ENCODE measurements at regions not wholly inside any gene's neighbourhood (a gene's known extent, or its start where the extent isn't known, plus 50 kb on each side); places are given as distances from the start of the nearest gene placed in this dataset.
A peak's percentile ranks its signal among the peaks of the same experiment; 100 is the strongest.
"Not testable (repeated sequence)": the region's sequence is repeated elsewhere in the genome, so short reads cannot be mapped to it uniquely, and the experiment has no call there.

DNA sequence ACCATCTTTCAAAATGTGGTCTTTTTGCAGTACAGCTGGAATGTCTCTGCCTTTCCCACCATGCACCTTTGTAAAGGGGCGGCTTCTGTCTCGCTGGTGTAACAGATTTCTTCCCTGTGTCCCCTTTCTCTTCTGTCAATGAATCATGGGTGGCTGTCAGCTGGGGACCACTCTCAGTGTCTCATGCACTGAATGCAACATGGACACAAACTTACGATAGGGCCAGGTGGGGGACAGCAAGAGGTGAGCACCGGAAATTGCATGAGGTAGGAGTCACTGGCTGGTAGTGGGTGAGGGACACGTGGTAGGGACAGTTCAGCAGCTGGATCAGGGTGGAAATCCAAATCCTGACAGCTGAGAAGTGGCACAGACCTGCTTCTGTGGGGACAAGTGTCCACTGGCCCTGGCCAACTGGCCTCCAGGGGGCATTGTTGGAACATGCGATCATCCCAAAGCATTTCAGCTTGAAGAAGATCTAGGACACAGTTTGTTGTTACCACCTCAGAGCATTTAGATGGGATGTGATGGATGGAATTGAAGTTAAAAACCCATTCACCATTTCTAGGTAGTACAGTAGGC, 1383.5 kb downstream of the CDH12 start:
- TF ChIP-seq, protein P1, sequence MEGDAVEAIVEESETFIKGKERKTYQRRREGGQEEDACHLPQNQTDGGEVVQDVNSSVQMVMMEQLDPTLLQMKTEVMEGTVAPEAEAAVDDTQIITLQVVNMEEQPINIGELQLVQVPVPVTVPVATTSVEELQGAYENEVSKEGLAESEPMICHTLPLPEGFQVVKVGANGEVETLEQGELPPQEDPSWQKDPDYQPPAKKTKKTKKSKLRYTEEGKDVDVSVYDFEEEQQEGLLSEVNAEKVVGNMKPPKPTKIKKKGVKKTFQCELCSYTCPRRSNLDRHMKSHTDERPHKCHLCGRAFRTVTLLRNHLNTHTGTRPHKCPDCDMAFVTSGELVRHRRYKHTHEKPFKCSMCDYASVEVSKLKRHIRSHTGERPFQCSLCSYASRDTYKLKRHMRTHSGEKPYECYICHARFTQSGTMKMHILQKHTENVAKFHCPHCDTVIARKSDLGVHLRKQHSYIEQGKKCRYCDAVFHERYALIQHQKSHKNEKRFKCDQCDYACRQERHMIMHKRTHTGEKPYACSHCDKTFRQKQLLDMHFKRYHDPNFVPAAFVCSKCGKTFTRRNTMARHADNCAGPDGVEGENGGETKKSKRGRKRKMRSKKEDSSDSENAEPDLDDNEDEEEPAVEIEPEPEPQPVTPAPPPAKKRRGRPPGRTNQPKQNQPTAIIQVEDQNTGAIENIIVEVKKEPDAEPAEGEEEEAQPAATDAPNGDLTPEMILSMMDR (IDR thresholded peaks at IDR 0.05), result peak; percentile 35
- TF ChIP-seq ZFX (IDR thresholded peaks at IDR 0.05; ENCODE audit: borderline replicate concordance), result not testable (repeated sequence)
